Aorta (tissue), 5 donors: ENCODE measurements at regions not wholly inside any gene's neighbourhood (a gene's known extent, or its start where the extent isn't known, plus 50 kb on each side); places are given as distances from the start of the nearest gene placed in this dataset.
"Not testable (repeated sequence)": the region's sequence is repeated elsewhere in the genome, so short reads cannot be mapped to it uniquely, and the experiment has no call there.

Experiments used
- ATAC-seq: fragments of 200-7000 bp; cut with Tn5 transposase; one replicate; pipeline ENCODE4 v1.9.1; 2022; ENCODE audit warnings: moderate library complexity; ENCODE audit not compliant: low FRiP score
- DNase-seq, 2 donors: peaks; one replicate each; pipeline ENCODE4 v3.0.0-alpha.2; 2020
- H3K27ac ChIP-seq, 2 donors: one replicate each; pipeline ENCODE4 v1.5.1; 2013; ENCODE audit warnings: low read length in 2 of 2, mild to moderate bottlenecking in 2 of 2, moderate library complexity in 2 of 2, control low read depth in 1 of 2, inconsistent platforms in 1 of 2, low read depth in 1 of 2
- H3K27me3 ChIP-seq, 2 donors: one replicate each; pipeline ENCODE4 v1.6.1; 2013; ENCODE audit warnings: control low read depth in 1 of 2, low read length in 1 of 2, mild to moderate bottlenecking in 1 of 2, moderate library complexity in 1 of 2; ENCODE audit not compliant: insufficient read depth in 2 of 2, control insufficient read depth in 1 of 2
- H3K36me3 ChIP-seq, 2 donors: one replicate each; pipeline ENCODE4 v1.6.1; 2013; ENCODE audit warnings: control low read depth in 1 of 2, low read length in 1 of 2, mild to moderate bottlenecking in 1 of 2; ENCODE audit not compliant: insufficient read depth in 2 of 2, control insufficient read depth in 1 of 2
- H3K4me1 ChIP-seq, 2 donors: one replicate each; pipeline ENCODE4 v1.6.1; 2013; ENCODE audit warnings: low read length in 2 of 2, control low read depth in 1 of 2, mild to moderate bottlenecking in 1 of 2, moderate library complexity in 1 of 2; ENCODE audit not compliant: insufficient read depth in 2 of 2, control insufficient read depth in 1 of 2
- H3K4me3 ChIP-seq, 2 donors: one replicate each; pipeline ENCODE4 v1.5.1; 2013; ENCODE audit warnings: low read length in 2 of 2, control low read depth in 1 of 2, mild to moderate bottlenecking in 1 of 2
- H3K9me3 ChIP-seq: one replicate; pipeline ENCODE4 v1.6.1; 2013; ENCODE audit warnings: mild to moderate bottlenecking, low read length; ENCODE audit not compliant: control insufficient read depth
- WGBS, 2 donors: extraction: QIAGEN DNeasy Blood & Tissue Kit; methylation state at CpG; one replicate each; pipeline ENCODE4 v1.1.7; 2013; 5-methylcytosine and 5-hydroxymethylcytosine counted together
- intact Hi-C, 2 donors: fragments of 100-400 bp; cut with DNase I; formaldehyde crosslinking; loops; one replicate each; pipeline versions ENCODE4 v1.14.2 to v1.15.0; 2022
- donor health status: healthy with polysubstance abuse.
- donor health status: Bipolar disorder and iron deficiency.
- donor health status: DM: no; HTN: no; CAD: no.
- donor health status: DM: no; HTN: no; CAD: no.
- donor health status: DM: yes; HTN: yes; CAD: no.

DNA sequence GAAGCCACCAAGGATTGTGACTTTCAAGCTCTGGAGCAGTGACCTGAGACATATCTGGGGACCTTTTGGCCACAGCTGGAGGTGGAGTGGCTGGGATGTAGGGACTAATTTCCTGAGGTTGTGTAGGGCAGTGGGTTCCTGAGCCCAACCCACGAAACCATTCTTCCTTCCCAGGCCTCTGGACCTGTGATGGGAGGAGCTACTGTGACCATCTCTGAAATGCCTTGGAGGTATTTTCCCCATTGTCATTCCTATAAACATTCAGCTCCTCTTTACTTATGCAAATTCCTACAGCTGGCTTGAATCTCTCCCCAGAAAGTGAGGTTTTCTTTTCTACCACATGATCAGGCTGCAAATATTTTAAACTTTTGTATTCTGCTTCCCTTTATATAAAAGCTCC is 172.6 kb downstream of the TUSC1 start:
- Histone ChIP-seq H3K4me3 (no peak overlapping the region), H3K27ac (no peak overlapping the region), H3K4me1 (no peaks in the 10 kb centered on the region), H3K27me3 (no peaks in the 10 kb centered on the region), H3K36me3 (no peaks in the 10 kb centered on the region), H3K9me3 (peaks cover 14% of the 10 kb centered on the region)
- intact Hi-C loops, result no loop called here
- ATAC-seq (no peak), DNase-seq (no peak)
- WGBS, 2 donors, result 70 to 78% methylated on average over 1 of the region's 1 CpG

DNA sequence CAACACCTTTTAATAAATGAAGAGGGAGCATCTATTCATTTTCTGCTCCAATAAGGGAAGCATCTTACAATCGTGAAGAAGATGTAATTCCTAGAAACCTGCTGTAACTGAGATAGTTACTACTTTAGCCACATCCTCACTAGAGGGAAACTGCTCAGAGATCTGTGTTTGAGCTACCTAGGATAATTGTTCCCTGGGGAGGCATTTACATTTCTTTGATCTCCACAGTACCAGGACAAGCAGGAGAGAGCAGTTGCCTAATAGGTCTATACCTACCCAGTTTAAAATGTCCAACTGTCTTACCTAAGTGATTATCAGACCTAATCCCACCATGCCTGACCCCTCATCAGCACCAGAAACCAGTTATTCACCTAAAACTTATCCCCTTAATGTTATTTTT is 196.9 kb downstream of the TUSC1 start:
- WGBS, 2 donors, result 55 to 67% methylated on average over 1 of the region's 1 CpG
- DNase-seq, result no peak
- Histone ChIP-seq H3K27ac (no peak overlapping the region), H3K27me3 (no peaks in the 10 kb centered on the region), H3K36me3 (no peaks in the 10 kb centered on the region), H3K4me1 (no peaks in the 10 kb centered on the region), H3K4me3 (no peak overlapping the region), H3K9me3 (no peaks in the 10 kb centered on the region)
- intact Hi-C loops, result no loop called here
- no peak for ATAC-seq

DNA sequence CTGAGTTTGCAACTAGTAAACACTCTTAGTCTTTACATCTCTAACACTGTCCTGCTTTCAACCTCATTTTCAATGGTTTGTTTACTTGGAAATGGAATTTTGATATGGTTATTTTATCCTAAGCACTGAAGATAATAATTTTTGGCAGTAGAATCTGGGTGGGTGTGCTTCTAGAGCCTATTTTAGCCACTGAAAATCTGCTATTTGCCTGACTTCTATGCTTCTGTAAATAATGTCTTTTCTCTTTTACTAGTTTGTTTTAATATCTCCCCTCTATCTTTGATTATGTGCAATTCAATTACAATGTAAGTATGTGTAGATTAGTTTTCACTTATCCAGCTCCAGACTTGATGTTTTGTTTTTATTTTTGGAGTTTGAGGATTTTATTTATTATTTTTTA is 197.5 kb downstream of the TUSC1 start:
- no peak for ATAC-seq

DNA sequence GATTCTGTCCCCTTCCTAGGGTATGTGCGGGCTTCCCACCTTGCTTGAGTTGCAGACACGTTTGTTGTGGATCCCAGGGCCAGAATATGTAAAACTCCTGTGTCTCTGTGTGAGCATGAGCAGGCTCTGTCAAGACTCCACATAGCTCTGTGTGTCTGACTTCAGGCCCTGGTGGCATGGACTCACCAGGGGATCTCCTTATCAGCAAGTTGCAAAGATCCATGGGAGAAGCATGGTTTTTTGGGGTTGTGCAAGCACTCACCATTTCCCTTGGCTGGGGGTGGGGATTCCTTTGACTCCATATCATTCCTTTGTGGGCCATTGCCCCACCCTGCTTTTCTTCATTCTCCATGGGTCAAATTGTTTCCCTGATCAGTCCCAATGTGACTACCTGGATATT is 205.6 kb downstream of the TUSC1 start:
- Histone ChIP-seq H3K9me3 (no peaks in the 10 kb centered on the region), H3K4me1 (no peaks in the 10 kb centered on the region), H3K27me3 (no peaks in the 10 kb centered on the region), H3K27ac (no peak overlapping the region), H3K36me3 (no peaks in the 10 kb centered on the region), H3K4me3 (no peak overlapping the region)
- ATAC-seq, result no peak
- intact Hi-C loops, result no loop called here
- 71 to 79% methylated on average over 2 of the region's 2 CpGs for WGBS, 2 donors
- DNase-seq, result no peak

More for the DNA sequence above, 197.5 kb downstream of the TUSC1 start:
- Histone ChIP-seq H3K4me3 (no peak overlapping the region), H3K36me3 (no peaks in the 10 kb centered on the region), H3K27me3 (no peaks in the 10 kb centered on the region), H3K4me1 (no peaks in the 10 kb centered on the region), H3K9me3 (no peaks in the 10 kb centered on the region), H3K27ac (no peak overlapping the region)
- no peak for DNase-seq
- intact Hi-C loops, result no loop called here

DNA sequence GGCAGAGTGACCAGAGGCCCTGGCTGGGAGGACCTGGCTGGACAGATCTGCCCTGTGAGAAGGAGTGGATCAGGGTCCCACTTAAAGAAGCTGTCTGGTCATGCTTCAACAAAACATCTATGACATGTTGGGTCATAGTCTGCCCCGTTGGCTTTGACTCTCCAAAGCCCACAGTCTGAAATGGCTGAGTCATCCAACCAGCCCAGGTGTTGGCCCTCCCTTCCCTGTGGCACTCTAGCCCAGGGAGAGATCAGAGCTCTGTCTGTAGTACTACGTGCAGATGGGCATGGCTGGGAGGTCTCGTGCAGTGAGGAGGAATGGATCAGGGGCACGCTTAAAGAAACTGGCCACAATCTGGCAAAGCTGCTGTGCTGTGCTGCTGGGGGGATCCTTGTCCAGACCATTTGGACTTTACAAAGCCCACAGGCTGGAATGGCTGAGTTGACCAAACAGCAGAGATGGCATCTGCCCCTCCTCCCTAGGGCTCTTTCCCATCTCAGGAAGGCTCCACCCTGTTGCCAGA is 206.1 kb downstream of the TUSC1 start:
- H3K27ac ChIP-seq, result no peak overlapping the region
- DNase-seq, result no peak
- no peaks in the 10 kb centered on the region for H3K27me3 ChIP-seq
- WGBS, 2 donors, result 91 to 94% methylated on average over 4 of the region's 4 CpGs
- intact Hi-C loops, result no loop called here
- no peak overlapping the region for H3K4me3 ChIP-seq
- H3K9me3 ChIP-seq, result no peaks in the 10 kb centered on the region
- H3K36me3 ChIP-seq, result no peaks in the 10 kb centered on the region
- no peak for ATAC-seq
- no peaks in the 10 kb centered on the region for H3K4me1 ChIP-seq

DNA sequence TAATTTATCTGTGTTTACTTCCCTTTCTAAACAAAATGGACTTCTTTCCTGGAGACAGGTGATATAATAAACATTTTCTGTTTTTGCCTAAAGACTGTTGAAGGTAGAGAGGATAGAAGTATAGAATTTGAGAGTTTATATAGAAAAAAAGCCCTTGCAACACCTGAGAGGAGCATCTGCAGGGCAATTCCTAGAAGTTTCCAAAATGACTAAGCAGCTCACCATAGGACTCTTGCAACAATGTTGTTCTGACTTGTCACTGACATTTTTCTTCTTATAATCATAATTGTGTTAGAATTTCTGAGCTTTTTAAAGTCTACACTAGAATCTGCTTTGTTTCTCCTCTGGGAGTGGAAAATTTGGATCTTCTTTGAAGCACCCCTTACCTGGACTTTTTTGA is 216.8 kb downstream of the TUSC1 start:
- no peak overlapping the region for H3K27ac ChIP-seq
- intact Hi-C loops, result no loop called here
- ATAC-seq (no peak), DNase-seq (no peak)
- H3K27me3 ChIP-seq, result no peaks in the 10 kb centered on the region
- no peaks in the 10 kb centered on the region for H3K36me3 ChIP-seq
- no peak overlapping the region for H3K4me3 ChIP-seq
- no peaks in the 10 kb centered on the region for H3K9me3 ChIP-seq
- no peaks in the 10 kb centered on the region for H3K4me1 ChIP-seq

DNA sequence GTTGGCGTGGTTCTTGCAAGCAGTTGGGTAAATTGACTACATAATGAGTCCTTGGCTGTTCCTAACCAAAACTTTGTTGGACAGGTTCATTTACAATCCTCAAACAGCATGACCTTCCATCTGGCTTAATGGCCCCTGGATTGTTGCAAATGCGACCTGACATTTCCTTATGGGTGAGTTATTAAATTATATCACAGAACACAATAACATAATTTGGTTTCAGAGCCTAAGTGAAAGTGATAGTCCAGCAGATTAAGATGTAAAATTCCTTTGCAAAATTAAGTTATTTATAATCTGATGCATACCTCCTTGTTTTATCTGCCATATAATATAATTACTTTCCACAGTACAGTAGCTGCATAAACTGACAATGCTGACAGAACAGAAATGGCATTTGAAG is 224.4 kb downstream of the TUSC1 start:
- H3K4me3 ChIP-seq, result no peak overlapping the region
- intact Hi-C loops, result no loop called here
- ATAC-seq (no peak), DNase-seq (no peak)
- no peak overlapping the region for H3K27ac ChIP-seq
- no peaks in the 10 kb centered on the region for H3K27me3 ChIP-seq
- no peaks in the 10 kb centered on the region for H3K4me1 ChIP-seq
- no peaks in the 10 kb centered on the region for H3K9me3 ChIP-seq
- no peaks in the 10 kb centered on the region for H3K36me3 ChIP-seq
- WGBS, 2 donors, result 85 to 86% methylated on average over 2 of the region's 2 CpGs

DNA sequence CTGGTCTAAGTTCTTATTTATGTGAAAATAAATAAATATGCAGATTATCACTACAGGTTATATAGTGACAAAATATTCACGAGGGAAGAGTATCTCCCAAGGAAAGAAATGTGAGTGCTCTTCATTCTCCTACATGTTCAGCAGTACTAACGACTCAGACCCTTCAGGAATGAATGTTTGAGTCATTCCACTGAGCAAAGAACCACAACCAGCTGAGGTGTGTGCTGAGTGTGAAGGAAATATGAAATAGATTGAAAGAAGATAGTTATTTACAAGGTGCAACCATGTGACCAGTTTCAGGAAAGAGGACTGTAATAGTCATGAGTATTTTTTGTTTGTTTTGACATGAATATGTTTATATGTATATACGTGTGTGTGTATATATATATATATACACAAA is 228.7 kb downstream of the TUSC1 start:
- 82 to 85% methylated on average over 3 of the region's 3 CpGs for WGBS, 2 donors
- H3K27me3 ChIP-seq, result no peaks in the 10 kb centered on the region
- no peaks in the 10 kb centered on the region for H3K4me1 ChIP-seq
- no peak for ATAC-seq
- H3K27ac ChIP-seq, result no peak overlapping the region
- intact Hi-C loops, result no loop called here
- no peak for DNase-seq
- no peaks in the 10 kb centered on the region for H3K9me3 ChIP-seq
- H3K36me3 ChIP-seq, result no peaks in the 10 kb centered on the region
- H3K4me3 ChIP-seq, result no peak overlapping the region

DNA sequence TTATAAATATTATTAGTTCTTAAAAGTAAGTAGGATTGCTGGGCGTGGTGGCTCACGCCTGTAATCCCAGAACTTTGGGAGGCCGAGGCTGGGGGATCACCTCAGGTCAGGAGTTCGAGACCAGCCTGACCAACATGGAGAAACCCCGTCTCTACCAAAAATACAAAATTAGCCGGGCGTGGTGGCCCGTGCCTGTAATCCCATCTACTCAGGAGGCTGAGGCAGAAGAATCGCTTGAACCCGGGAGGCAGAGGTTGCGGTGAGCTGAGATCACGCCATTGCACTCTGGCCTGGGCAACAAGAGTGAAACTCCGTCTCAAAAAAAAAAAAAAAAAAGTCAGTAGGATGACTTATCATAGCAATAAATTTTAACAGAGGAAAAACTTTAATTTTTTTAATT is 232.5 kb downstream of the TUSC1 start:
- H3K27ac ChIP-seq, H3K4me1 ChIP-seq, H3K27me3 ChIP-seq, H3K36me3 ChIP-seq, DNase-seq, ATAC-seq, H3K9me3 ChIP-seq, H3K4me3 ChIP-seq, intact Hi-C loops: not testable (repeated sequence)
- WGBS, 2 donors, result 96% methylated on average over 13 of the region's 13 CpGs
